HG03064 (cell line): ENCODE measurements at regions not wholly inside any gene's neighbourhood (a gene's known extent, or its start where the extent isn't known, plus 50 kb on each side); places are given as distances from the start of the nearest gene placed in this dataset.
"Not testable (repeated sequence)": the region's sequence is repeated elsewhere in the genome, so short reads cannot be mapped to it uniquely, and the experiment has no call there.

Experiments used
- ATAC-seq: cut with Tn5 transposase; IDR thresholded peaks from one replicate; pipeline ENCODE4 v1.9.1; 2021; ENCODE audit warnings: low read depth; ENCODE audit not compliant: unreplicated experiment

- ATAC-seq = no peak
Observed at GRCh38 chr4:103499094-103499493, 220.7 kb downstream of the TACR3 start.

GRCh38 chr4:103498161-103499070 is 221.4 kb downstream of the TACR3 start:
- peak; percentile 91 for ATAC-seq

- peak; percentile 46 for ATAC-seq
Observed at GRCh38 chr4:103497692-103498091, 222.1 kb downstream of the TACR3 start.

GRCh38 chr4:103496800-103497199 is 223.0 kb downstream of the TACR3 start:
- no peak for ATAC-seq

GRCh38 chr4:103493450-103494159 is 226.2 kb downstream of the TACR3 start:
- no peak for ATAC-seq

- not testable (repeated sequence) for ATAC-seq
Observed at GRCh38 chr4:103485296-103485695, 234.5 kb downstream of the TACR3 start.

GRCh38 chr4:103484521-103484920 is 235.3 kb downstream of the TACR3 start:
- ATAC-seq = no peak

GRCh38 chr4:103482893-103483292 is 236.9 kb downstream of the TACR3 start:
- ATAC-seq = no peak

- no peak for ATAC-seq
Observed at GRCh38 chr4:103482471-103482870, 237.3 kb downstream of the TACR3 start.

- ATAC-seq = no peak
Observed at GRCh38 chr4:103478734-103479133, 241.1 kb downstream of the TACR3 start.

GRCh38 chr4:103478210-103478609 is 241.6 kb downstream of the TACR3 start:
- ATAC-seq = no peak

- no peak for ATAC-seq
Observed at GRCh38 chr4:103457566-103457965, 259.4 kb upstream of the CENPE start.

- no peak for ATAC-seq
Observed at GRCh38 chr4:103451341-103451740, 253.2 kb upstream of the CENPE start.

GRCh38 chr4:103450693-103451092 is 252.6 kb upstream of the CENPE start:
- ATAC-seq = no peak

GRCh38 chr4:103449296-103450023 is 251.3 kb upstream of the CENPE start:
- no peak for ATAC-seq

GRCh38 chr4:103445377-103445776 is 247.2 kb upstream of the CENPE start:
- ATAC-seq = no peak

GRCh38 chr4:103443324-103443723 is 245.2 kb upstream of the CENPE start:
- no peak for ATAC-seq

- ATAC-seq = peak; percentile 78
Observed at GRCh38 chr4:103429283-103429682, 231.1 kb upstream of the CENPE start.

- ATAC-seq = no peak
Observed at GRCh38 chr4:103425406-103425805, 227.3 kb upstream of the CENPE start.

GRCh38 chr4:103424853-103425252 is 226.7 kb upstream of the CENPE start:
- no peak for ATAC-seq

GRCh38 chr4:103423261-103423660 is 225.1 kb upstream of the CENPE start:
- ATAC-seq = no peak
